GM23338 (cell line): ENCODE measurements at regions not wholly inside any gene's neighbourhood (a gene's known extent, or its start where the extent isn't known, plus 50 kb on each side); places are given as distances from the start of the nearest gene placed in this dataset.

Experiments
- ATAC-seq: fragments of 200-7000 bp; cut with Tn5 transposase; 3 replicates; pipeline ENCODE4 v1.9.1; 2020
- DNase-seq: peaks from one replicate; pipeline ENCODE4 v3.0.0-alpha.2; 2015; ENCODE audit warnings: low spot score
- H2AFZ ChIP-seq: fragments of 200-600 bp; sonication (generic); 2 replicates; pipeline ENCODE4 v1.8.0; 2016; ENCODE audit warnings: antibody characterized with exemption, mild to moderate bottlenecking, moderate library complexity
- H3F3A ChIP-seq: fragments of 200-600 bp; sonication (generic); replicated peaks from 2 replicates; pipeline ENCODE4 v1.8.0; 2017; ENCODE audit warnings: antibody characterized with exemption, mixed run types, low read depth
- H3K27ac ChIP-seq: fragments of 200-600 bp; sonication (generic); 2 replicates; pipeline ENCODE4 v1.6.1; 2016; ENCODE audit warnings: low read depth
- H3K27me3 ChIP-seq: fragments of 200-600 bp; sonication (generic); 2 replicates; pipeline ENCODE4 v1.8.0; 2016; ENCODE audit warnings: mild to moderate bottlenecking, mixed run types, moderate library complexity; ENCODE audit not compliant: insufficient read depth
- H3K36me3 ChIP-seq: fragments of 200-600 bp; sonication (generic); 2 replicates; pipeline ENCODE4 v1.8.0; 2016; ENCODE audit warnings: mild to moderate bottlenecking; ENCODE audit not compliant: insufficient read depth
- H3K4me1 ChIP-seq: fragments of 200-600 bp; sonication (generic); 2 replicates; pipeline ENCODE4 v1.8.0; 2016; ENCODE audit warnings: mild to moderate bottlenecking, moderate library complexity; ENCODE audit not compliant: insufficient read depth
- H3K4me2 ChIP-seq: fragments of 200-600 bp; sonication (generic); 2 replicates; pipeline ENCODE4 v1.7.1; 2017; ENCODE audit warnings: mixed run types
- H3K4me3 ChIP-seq: fragments of 200-600 bp; sonication (generic); 2 replicates; pipeline ENCODE4 v1.6.1; 2016; ENCODE audit warnings: mixed run types
- H3K79me2 ChIP-seq: fragments of 200-600 bp; sonication (generic); replicated peaks from 2 replicates; pipeline ENCODE4 v1.8.0; 2017; ENCODE audit warnings: mild to moderate bottlenecking; ENCODE audit not compliant: insufficient read depth
- H3K9me2 ChIP-seq: fragments of 200-600 bp; sonication (generic); 2 replicates; pipeline ENCODE4 v1.8.0; 2017; ENCODE audit not compliant: insufficient read depth
- H4K20me1 ChIP-seq: fragments of 200-600 bp; sonication (generic); replicated peaks from 2 replicates; pipeline ENCODE4 v1.8.0; 2017; ENCODE audit warnings: mild to moderate bottlenecking; ENCODE audit not compliant: insufficient read depth
- H3K27ac Mint-ChIP-seq: 2 replicates; pipeline ENCODE4 v1.8.0; 2020; ENCODE audit warnings: inconsistent platforms, mild to moderate bottlenecking, moderate library complexity, mixed read lengths
- H3K27me3 Mint-ChIP-seq: 3 replicates; pipeline ENCODE4 v1.8.0; 2022; ENCODE audit warnings: low read depth, mild to moderate bottlenecking, moderate library complexity, mixed read lengths, inconsistent platforms; ENCODE audit not compliant: insufficient read depth, poor library complexity
- H3K36me3 Mint-ChIP-seq: 3 replicates; pipeline ENCODE4 v1.8.0; 2021; ENCODE audit warnings: low read depth, mild to moderate bottlenecking, inconsistent platforms, moderate library complexity, mixed read lengths
- H3K4me1 Mint-ChIP-seq: 3 replicates; pipeline ENCODE4 v1.8.0; 2020; ENCODE audit warnings: mild to moderate bottlenecking, inconsistent platforms, mixed read lengths
- H3K4me3 Mint-ChIP-seq: 3 replicates; pipeline ENCODE4 v1.8.0; 2021; ENCODE audit warnings: moderate library complexity, mild to moderate bottlenecking, inconsistent platforms, mixed read lengths
- H3K9me3 Mint-ChIP-seq: 3 replicates; pipeline ENCODE4 v1.8.0; 2020; ENCODE audit warnings: moderate library complexity, mild to moderate bottlenecking, inconsistent platforms, mixed read lengths
- CREB1 ChIP-seq: fragments of 250-450 bp; sonication (Bioruptor Pico); IDR thresholded peaks from 2 replicates; pipeline ENCODE4 v1.5.0; 2020; ENCODE audit warnings: low read depth, mild to moderate bottlenecking, moderate library complexity
- CTCF ChIP-seq, 2 experiments: fragments of 200-600 bp in 1 of 2; sonication (generic) in 1 of 2; conservative IDR thresholded peaks; 2 replicates each; pipeline versions ENCODE4 v1.5.1 to v1.6.1; 2016 to 2017; ENCODE audit warnings: antibody characterized with exemption in 2 of 2, low read depth in 2 of 2, mild to moderate bottlenecking in 2 of 2, moderate library complexity in 1 of 2
- EZH2 ChIP-seq: fragments of 200-600 bp; sonication (generic); IDR thresholded peaks from one replicate; pipeline ENCODE4 v1.8.0; 2017; ENCODE audit warnings: antibody characterized with exemption, mild to moderate bottlenecking, low read depth; ENCODE audit not compliant: unreplicated experiment
- EZH2phosphoT487 ChIP-seq: fragments of 200-600 bp; sonication (generic); IDR thresholded peaks from one replicate; pipeline ENCODE4 v1.8.1; 2018; ENCODE audit warnings: antibody characterized with exemption; ENCODE audit not compliant: unreplicated experiment
- JUNB ChIP-seq: IDR thresholded peaks from one replicate; pipeline ENCODE4 v1.6.1; 2016; ENCODE audit warnings: antibody characterized with exemption; ENCODE audit not compliant: unreplicated experiment
- NANOG ChIP-seq: IDR thresholded peaks from 2 replicates; pipeline ENCODE4 v1.6.1; 2016; ENCODE audit warnings: antibody characterized with exemption, borderline replicate concordance
- POLR2AphosphoS5 ChIP-seq: IDR thresholded peaks from 2 replicates; pipeline ENCODE4 v1.6.1; 2016; ENCODE audit warnings: antibody characterized with exemption, low read depth
- REST ChIP-seq: IDR thresholded peaks from one replicate; pipeline ENCODE4 v1.6.1; 2018; ENCODE audit warnings: antibody characterized with exemption; ENCODE audit not compliant: unreplicated experiment
- STAT1 ChIP-seq: IDR thresholded peaks from one replicate; pipeline ENCODE4 v1.6.1; 2016; ENCODE audit warnings: antibody characterized with exemption; ENCODE audit not compliant: unreplicated experiment
- ZNF331 ChIP-seq: fragments of 250-450 bp; sonication (Bioruptor Pico); IDR thresholded peaks from 2 replicates; pipeline ENCODE4 v1.5.0; 2020; ENCODE audit warnings: low read depth, mild to moderate bottlenecking, moderate library complexity

GRCh38 chr1:177669161-177669560 is 300.7 kb downstream of the SEC16B start:
- no peaks in the 10 kb centered on the region for H3K36me3 ChIP-seq
- H3K4me2 ChIP-seq = no peak overlapping the region
- no peaks in the 10 kb centered on the region for H3F3A ChIP-seq
- H3K79me2 ChIP-seq = no peaks in the 10 kb centered on the region
- H3K27me3 ChIP-seq = no peaks in the 10 kb centered on the region
- no peak overlapping the region for H3K27ac ChIP-seq
- ATAC-seq (no peak), DNase-seq (no peak)
- H3K36me3 Mint-ChIP-seq = no peaks in the 10 kb centered on the region
- H3K27ac Mint-ChIP-seq = no peak overlapping the region
- H3K4me1 ChIP-seq = no peaks in the 10 kb centered on the region
- no peaks in the 10 kb centered on the region for H3K27me3 Mint-ChIP-seq
- peaks cover 5% of the 10 kb centered on the region; the same call in 2 of the 3 replicates for H3K9me3 Mint-ChIP-seq
- no peaks in the 10 kb centered on the region for H3K4me1 Mint-ChIP-seq
- H3K4me3 ChIP-seq = no peak overlapping the region
- H3K4me3 Mint-ChIP-seq = no peak overlapping the region
- TF ChIP-seq CREB1 (no peak), REST (no peak), NANOG (no peak), CTCF (conservative IDR thresholded peaks at IDR 0.05; ENCODE audit: low read depth in 2 of 2) (no peak)
- H4K20me1 ChIP-seq = no peaks in the 10 kb centered on the region
- peak overlapping the region; percentile 72 for H2AFZ ChIP-seq
- H3K9me2 ChIP-seq = no peaks in the 10 kb centered on the region

- ATAC-seq (no peak), DNase-seq (no peak)
- Histone ChIP-seq H3F3A (no peaks in the 10 kb centered on the region), H4K20me1 (no peaks in the 10 kb centered on the region), H3K4me2 (no peak overlapping the region), H3K36me3 (no peaks in the 10 kb centered on the region), H3K79me2 (no peaks in the 10 kb centered on the region), H3K27me3 (no peaks in the 10 kb centered on the region), H3K4me3 (no peak overlapping the region), H3K27ac (no peak overlapping the region), H3K9me2 (no peaks in the 10 kb centered on the region), H2AFZ (no peak overlapping the region), H3K4me1 (no peaks in the 10 kb centered on the region)
- no peaks in the 10 kb centered on the region for H3K27me3 Mint-ChIP-seq
- H3K4me3 Mint-ChIP-seq = no peak overlapping the region
- no peaks in the 10 kb centered on the region for H3K4me1 Mint-ChIP-seq
- H3K27ac Mint-ChIP-seq = no peak overlapping the region
- peaks cover 3% of the 10 kb centered on the region for H3K9me3 Mint-ChIP-seq
- H3K36me3 Mint-ChIP-seq = peaks cover 3% of the 10 kb centered on the region
- no peak for TF ChIP-seq ZNF331
- no peak for TF ChIP-seq JUNB
- TF ChIP-seq EZH2phosphoT487 = no peak
- no peak for TF ChIP-seq POLR2AphosphoS5
- no peak for TF ChIP-seq CREB1
- TF ChIP-seq NANOG = no peak
- no peak for TF ChIP-seq CTCF (conservative IDR thresholded peaks at IDR 0.05; ENCODE audit: low read depth in 2 of 2)
- TF ChIP-seq REST = no peak
- no peak for TF ChIP-seq EZH2
- no peak for TF ChIP-seq STAT1
Observed at GRCh38 chr1:177665935-177666334, 303.9 kb downstream of the SEC16B start.
